GM21390 (cell line): ENCODE measurements at regions not wholly inside any gene's neighbourhood (a gene's known extent, or its start where the extent isn't known, plus 50 kb on each side); places are given as distances from the start of the nearest gene placed in this dataset.
"Not testable (repeated sequence)": the region's sequence is repeated elsewhere in the genome, so short reads cannot be mapped to it uniquely, and the experiment has no call there.

ENCODE experiments used
- ATAC-seq: cut with Tn5 transposase; IDR thresholded peaks from one replicate; pipeline ENCODE4 v1.9.1; 2021; ENCODE audit not compliant: unreplicated experiment

- no peak for ATAC-seq
These were observed 242.6 kb downstream of the TTC32 start for GRCh38 chr2:19659024-19659792.

- ATAC-seq, result no peak
These were observed 245.8 kb downstream of the TTC32 start for GRCh38 chr2:19656011-19656410.

GRCh38 chr2:19654310-19655090 lies 247.3 kb downstream of the TTC32 start:
- ATAC-seq, result no peak

GRCh38 chr2:19653509-19653908 lies 248.3 kb downstream of the TTC32 start:
- ATAC-seq, result no peak

GRCh38 chr2:19652811-19653210 lies 249.0 kb downstream of the TTC32 start:
- ATAC-seq, result no peak

GRCh38 chr2:19651466-19651865 lies 250.3 kb downstream of the TTC32 start:
- no peak for ATAC-seq

GRCh38 chr2:19649785-19650380 lies 251.9 kb downstream of the TTC32 start:
- ATAC-seq, result no peak

GRCh38 chr2:19649142-19649541 lies 252.6 kb downstream of the TTC32 start:
- ATAC-seq, result no peak

- no peak for ATAC-seq
These were observed 253.2 kb downstream of the TTC32 start for GRCh38 chr2:19648583-19648982.

GRCh38 chr2:19646987-19647386 lies 254.8 kb downstream of the TTC32 start:
- ATAC-seq, result no peak

- no peak for ATAC-seq
These were observed 257.0 kb downstream of the TTC32 start for GRCh38 chr2:19644763-19645162.

- peak; percentile 85 for ATAC-seq
These were observed 258.7 kb downstream of the TTC32 start for GRCh38 chr2:19643117-19643518.

GRCh38 chr2:19642501-19642900 lies 259.3 kb downstream of the TTC32 start:
- no peak for ATAC-seq

- ATAC-seq, result no peak
These were observed 265.8 kb downstream of the TTC32 start for GRCh38 chr2:19635951-19636510.

GRCh38 chr2:19632403-19632991 lies 269.3 kb downstream of the TTC32 start:
- ATAC-seq, result no peak

- ATAC-seq, result no peak
These were observed 269.9 kb downstream of the TTC32 start for GRCh38 chr2:19631871-19632270.

- ATAC-seq, result no peak
These were observed 270.9 kb downstream of the TTC32 start for GRCh38 chr2:19630921-19631320.

- ATAC-seq, result no peak
These were observed 268.9 kb upstream of the OSR1 start for GRCh38 chr2:19627359-19627758.

GRCh38 chr2:19623488-19623887 lies 265.1 kb upstream of the OSR1 start:
- ATAC-seq, result no peak

- ATAC-seq, result no peak
These were observed 258.9 kb upstream of the OSR1 start for GRCh38 chr2:19617257-19617848.

- ATAC-seq, result not testable (repeated sequence)
These were observed 257.0 kb upstream of the OSR1 start for GRCh38 chr2:19615402-19615801.
